ENCODE measurements at regions not wholly inside any gene's neighbourhood (a gene's known extent, or its start where the extent isn't known, plus 50 kb on each side); places are given as distances from the start of the nearest gene placed in this dataset.
A peak's percentile ranks its signal among the peaks of the same experiment; 100 is the strongest.
"Not testable (repeated sequence)": the region's sequence is repeated elsewhere in the genome, so short reads cannot be mapped to it uniquely, and the experiment has no call there.

DNA sequence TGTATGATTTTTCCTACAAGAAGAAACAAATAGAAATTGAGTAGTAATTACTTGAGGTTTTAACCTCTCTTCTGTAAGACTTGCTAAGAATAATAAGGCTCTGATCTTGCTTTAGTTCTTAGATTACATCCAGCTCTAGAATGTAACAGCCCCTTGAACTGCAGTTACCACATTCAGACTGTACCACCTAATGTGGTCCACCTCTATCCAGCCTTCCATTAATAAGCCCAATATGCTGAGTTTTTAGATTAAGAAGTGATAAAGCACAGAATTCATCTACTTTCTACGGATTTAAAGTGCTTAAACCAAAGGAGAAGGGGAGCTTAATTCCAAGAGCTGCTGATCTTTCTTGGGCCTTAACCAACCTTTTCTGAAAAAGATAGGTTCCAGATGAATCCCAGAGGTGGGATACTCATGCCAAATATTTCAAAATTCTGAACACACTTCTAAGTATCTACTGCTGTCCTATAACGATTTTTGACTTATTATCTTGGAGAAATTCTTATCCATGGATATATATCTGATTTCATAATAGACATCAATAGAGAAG lies 131.5 kb downstream of the ZNF608 start:
- no peak for DNase-seq

DNA sequence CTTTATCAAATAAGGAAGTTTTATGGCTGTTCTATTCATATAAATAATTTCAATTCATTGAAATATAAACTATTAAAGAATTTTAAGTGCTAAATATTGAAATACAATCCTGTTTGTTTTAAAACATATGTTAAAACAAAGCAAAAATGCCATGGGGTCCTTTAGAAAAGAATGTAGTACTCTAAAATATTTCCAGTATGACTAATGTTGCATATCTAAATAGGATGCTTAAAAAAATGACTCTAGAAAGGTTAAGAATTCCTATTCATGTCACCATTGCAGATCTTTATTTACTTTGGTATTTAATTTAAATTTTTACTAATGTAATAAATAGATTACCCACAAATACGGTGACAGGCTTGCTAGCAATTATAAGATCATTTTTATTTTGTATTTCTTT lies 132.3 kb downstream of the ZNF608 start:
- no peak for DNase-seq

DNA sequence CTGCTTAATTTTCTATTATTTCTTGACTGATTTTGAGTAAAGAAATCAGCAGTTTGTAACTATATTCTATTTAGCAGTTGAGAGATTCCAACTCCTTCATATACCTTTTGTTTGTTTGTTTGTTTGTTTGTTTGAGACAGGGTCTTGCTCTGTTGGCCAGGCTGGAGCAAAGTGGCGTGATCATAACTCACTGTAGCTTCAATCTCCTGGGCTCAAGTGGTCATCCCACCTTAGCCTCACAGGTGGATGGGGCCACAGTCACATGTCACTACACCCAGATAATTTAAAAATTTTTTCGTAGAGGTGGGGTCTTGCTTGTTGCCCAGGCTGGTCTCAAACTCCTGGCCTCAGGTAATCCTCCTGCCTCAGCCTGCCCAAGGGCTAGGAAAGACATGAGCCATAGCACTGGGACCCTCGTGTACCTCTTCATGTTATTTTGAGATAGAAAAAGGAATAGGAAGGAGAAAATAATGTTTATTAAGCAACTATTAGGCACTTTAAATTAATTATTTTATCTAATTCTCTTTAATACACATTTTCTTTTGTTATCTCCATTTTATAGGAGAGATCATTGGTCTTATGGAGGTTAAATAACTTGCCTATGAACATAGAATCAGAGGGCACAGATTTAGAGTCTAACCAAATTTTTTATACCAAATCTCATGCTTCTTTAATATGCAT lies 133.0 kb downstream of the ZNF608 start:
- no peak for DNase-seq

DNA sequence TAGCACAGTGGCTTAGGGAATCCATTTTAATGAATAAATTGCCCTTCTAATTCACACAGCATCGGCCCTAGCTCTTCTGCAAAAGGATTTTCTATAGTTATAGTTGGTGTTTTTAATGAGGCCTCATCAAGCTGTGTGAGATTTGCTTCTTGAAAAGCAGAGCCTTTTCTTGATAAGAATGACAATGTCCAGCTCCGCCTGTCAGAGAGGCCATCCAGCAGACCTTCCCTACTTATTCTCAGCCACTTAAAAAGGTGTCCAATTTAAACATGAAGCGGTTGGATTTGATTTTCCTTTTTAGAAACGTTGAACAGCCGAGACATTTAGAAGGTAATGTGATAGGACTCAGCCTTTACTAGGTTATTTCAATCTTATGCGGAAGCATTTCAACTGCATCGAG lies 134.4 kb downstream of the ZNF608 start:
- DNase-seq: no peak

DNA sequence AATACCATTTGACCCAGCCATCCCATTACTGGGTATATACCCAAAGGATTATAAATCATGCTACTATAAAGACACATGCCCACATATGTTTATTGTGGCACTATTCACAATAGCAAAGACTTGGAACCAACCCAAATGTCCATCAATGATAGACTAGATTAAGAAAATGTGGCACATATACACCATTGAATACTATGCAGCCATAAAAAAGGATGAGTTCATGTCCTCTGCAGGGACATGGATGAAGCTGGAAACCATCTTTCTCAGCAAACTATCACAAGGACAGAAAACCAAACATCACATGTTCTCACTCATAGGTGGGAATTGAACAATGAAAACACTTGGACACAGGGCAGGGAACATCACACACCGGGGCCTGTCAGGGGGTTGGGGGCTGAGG lies 135.2 kb downstream of the ZNF608 start:
- not testable (repeated sequence) for DNase-seq

DNA sequence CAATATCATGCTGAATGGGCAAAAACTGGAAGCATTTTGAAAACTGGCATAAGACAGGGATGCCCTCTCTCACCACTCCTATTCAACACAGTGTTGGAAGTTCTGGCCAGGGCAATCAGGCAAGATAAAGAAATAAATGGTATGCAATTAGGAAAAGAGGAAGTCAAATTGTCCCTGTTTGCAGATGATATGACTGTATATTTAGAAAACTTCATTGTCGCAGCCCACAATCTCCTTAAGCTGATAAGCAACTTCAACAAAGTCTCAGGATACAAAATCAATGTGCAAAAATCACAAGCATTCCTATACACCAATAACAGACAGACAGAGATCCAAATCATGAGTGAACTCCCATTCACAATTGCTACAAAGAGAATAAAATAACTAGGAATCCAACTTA lies 136.8 kb downstream of the ZNF608 start:
- DNase-seq: not testable (repeated sequence)

DNA sequence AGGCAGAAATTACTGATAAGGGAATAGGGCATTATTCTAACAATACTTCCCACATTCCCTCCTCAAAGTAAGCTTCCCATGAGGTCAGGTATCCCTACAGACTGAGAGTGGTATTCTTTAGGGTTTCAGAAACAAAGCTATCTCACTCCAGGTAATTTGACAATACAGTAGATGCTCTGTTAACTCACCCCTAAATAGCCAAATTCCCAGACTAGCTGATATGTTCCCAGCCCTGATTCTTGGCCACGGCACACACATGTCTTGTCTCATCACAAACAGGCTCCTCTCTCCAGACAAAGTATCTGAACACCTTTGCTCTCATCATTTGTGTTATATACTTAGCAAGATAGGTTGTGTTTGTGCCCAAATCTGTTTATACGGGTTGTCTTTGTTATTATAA lies 139.9 kb downstream of the ZNF608 start:
- no peak for DNase-seq

DNA sequence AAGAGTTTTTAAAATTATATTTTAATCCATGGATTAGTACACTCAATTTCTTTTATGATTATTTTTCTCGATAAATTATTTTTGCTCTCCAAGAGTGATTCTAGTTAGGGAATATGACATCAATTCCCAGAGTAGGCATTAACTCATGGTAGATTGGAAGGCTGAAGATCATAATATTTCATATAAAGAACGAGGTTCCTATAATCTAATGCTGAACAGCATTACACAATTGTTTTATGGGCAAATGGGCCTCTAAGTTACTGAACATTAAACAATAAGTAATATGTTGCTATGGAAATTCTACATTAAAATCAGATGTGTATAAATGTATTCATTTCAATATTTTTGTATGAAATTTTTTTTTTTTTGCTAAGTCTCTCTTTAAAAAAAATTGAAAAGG lies 140.3 kb downstream of the ZNF608 start:
- no peak for DNase-seq

DNA sequence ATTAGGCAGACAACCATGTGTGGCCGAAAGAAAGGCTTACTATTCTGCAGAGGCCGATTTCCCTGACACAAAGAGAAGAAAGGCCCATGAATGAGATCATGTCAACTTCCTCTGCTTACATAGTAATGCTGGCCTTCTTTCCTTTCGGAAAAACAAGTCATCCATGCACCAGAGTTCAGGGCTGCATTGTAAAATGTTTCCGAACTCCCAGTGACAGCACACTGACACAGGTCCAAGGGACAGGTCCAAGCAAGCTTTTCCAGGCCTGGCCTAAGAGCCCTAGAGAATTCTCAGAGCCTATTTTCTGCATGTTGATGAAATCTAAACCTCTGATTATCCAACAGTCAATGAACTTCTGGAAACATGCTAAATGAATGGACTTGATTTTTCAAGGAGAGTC lies 140.9 kb downstream of the ZNF608 start:
- DNase-seq: no peak

DNA sequence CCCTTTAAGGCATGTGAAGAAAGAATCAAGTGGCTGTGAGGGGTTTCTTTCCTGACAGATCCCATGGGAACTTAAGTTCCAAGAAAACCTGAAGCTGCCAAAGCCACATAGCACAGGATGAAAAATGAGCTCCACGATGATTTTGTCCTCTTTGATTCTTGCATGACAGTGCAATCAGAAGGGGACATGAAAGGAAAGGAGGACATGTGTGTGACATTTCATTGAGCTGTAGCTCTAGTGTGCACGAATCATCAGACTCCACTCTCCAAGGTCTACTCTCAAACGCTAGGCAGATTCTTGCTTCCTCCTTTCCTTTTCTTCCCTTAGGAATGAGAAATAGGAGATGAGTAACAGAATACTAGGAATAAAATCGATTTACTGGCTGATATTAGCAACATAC lies 142.0 kb downstream of the ZNF608 start:
- no peak for DNase-seq

DNA sequence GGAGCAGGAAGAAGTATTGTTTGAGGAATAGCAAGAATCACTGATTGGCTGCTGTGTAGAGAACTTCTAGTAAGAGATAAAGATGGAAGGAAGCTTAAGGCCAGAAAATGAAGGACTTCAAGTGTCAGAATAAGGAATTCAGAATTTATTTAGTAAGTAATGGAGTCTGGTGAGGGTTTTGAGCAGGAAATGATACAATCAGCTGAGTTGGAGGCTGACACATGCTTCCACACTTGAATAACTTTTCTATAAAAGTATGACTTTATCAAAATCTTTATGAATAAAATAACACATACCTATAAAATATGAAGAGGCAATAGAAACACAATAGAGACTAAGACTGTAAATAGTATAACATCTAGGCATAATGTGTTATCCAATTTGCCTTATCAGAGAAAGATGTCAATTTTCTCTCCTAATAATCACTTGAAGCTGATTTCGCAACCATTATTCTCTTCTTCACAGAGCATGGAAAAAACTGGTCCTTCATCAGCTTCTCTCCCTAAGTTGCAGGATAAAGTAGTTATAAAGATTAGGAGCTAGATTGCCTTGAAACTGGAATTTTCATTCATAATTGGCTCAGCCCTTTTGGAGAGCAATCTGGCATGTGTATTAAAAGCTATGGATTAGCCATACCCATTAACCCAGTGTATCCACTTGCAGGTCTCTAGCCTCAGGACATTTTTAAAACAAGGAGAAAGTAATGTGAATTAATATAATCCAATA lies 143.4 kb downstream of the ZNF608 start:
- no peak for DNase-seq

DNA sequence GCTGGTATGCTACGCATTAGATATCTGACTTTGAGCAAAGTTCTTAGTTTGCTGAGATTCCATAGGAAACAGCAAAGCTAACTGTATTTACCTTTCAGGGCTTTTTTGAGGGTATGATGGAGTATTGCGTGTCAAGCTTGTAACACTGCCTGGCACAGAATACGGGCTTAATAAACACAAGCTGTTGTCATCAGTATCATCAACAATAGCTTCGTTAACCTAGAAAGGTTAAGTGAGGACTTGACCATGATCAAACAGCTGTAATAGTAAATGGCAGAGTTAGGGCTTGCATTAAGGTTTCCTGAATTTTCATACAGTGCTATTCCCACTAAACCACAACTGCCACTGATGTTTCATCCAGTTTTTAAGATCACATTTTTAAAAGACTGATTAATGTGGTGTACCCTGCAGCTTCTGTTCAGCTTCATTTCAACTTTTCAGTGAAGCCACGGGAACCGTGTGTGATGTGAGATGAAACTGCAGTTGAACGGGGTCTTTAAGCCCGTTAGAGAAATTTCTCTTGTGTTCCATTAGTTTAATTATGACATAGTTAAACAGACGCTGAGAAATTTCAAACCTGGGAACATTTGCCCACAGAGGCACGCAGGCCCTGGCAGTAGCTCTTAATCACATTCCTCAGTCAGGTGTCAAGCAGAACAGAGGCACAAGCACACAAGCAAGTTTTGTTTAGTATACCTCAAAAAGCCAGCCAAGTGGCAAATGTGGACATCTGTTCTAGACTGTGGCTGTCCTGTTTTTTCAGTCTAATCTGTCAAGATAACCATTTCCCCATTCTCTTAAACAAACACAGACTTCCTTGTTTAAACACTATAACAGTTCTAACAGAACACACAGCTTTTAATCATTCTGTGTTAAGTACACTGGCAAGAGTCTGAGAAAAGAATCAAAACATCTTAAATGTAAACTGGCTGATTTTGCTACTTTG lies 147.1 kb downstream of the ZNF608 start:
- DNase-seq: peak in 1 of 2 donors; percentile 6

DNA sequence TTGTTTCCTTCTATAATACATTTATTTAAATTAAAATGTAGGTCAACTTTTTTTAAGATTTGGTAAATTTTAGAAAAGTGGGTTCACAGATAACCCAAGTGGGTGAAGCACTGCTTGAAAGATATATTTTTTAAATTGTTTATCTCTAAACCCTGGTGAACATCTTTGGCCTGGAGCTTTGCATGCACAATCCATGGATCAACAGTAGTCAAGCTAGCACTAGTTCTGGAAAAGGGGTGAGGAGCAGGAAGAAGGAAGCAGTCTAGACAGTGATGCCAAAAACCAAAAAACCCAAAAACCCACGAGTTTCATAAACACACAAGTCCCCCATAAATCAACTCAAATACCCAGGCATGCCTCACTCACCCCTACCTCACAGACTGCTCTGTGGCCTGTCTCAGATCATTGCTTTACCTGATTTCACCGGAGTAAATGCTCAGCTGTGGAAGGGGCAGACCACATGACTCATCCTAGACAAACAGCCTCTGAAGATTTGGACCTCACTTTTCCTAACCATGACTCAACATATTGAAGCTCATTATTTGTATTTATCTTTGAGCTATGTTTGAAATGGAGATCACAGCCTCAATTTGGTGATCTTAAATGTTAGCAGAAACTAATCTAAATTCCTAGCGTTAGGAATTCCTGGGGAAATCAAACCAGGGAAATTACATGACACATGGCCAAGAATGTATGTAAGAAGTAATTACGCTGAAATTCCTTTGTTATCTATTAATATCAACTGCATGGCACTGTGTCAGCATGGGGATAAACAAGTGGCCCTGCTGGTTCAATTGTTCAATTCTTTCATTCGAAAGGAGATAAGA lies 149.6 kb downstream of the ZNF608 start:
- DNase-seq: no peak

DNA sequence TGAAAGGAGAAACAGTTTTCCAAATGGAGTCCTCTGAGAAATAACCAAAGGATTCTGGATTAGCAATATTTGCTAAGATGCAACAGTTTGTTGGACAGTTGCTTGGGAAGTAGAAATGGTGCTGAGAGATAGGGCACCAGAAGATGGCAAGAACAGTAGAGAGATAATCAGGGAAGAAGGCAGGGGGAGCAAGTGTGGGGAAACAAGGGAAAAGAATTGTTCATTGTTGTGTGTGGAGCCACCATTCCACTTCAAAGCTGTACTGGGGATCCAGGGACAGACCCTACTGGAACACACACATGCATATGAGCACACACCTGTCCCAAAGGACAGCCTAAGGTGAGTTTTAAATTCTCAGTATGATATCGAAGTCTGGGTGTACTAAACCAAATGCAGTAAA lies 152.5 kb downstream of the ZNF608 start:
- no peak for DNase-seq

DNA sequence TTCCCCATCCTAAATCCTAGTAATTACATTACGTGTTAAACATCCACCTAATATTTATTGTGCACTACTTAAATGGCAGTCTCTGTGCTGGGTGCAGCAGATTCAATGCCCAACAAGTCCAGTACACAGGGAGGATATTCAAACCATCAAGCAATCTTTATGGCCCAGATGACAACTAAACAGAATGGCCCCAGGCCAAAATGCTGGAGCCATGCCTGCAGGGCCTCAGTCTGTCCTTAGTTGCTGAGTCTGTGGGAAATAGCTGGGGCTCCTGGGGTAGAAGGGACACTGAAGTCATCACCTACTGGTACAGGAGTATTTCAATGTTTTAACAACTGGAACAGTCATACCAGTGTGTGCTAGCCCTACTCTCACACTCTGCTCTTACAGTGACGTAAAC lies 153.5 kb downstream of the ZNF608 start:
- no peak for DNase-seq

DNA sequence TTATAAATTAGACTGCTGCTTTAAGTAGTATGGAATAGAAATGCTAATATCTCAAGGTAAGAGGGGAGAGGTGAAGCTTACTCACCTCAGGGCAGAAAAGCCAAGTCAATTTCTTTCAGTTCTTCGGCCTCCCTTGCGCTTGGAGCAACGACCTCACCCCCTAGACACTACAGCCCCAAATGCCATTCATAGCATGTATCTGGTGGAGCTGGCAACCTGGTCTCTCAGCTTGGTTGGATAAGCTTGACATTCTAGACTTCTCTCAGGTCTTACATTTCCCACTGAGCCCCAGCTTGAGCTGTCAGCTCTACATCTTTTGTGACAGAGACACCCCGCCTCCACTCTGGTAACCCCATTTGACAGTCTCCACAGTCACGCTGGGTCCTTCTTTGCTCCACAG lies 154.9 kb downstream of the ZNF608 start:
- DNase-seq: no peak

DNA sequence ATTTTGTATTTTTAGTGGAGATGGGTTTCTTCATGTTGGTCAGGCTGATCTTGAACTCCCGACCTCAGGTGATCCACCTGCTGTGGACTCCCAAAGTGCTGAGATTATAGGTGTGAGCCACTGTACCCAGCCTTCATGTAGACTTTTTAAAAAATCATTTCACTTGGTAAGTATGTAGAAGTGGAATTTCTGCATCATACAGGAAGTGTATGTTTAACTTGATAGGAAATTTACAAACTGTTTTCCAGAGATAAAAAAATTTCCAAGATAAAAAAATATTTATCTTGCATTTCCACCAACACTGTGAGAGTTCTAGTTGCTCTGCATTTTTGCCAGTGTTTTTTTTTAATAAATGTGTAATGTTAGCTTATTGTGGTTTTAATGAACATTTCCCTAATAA lies 155.8 kb downstream of the ZNF608 start:
- no peak for DNase-seq

DNA sequence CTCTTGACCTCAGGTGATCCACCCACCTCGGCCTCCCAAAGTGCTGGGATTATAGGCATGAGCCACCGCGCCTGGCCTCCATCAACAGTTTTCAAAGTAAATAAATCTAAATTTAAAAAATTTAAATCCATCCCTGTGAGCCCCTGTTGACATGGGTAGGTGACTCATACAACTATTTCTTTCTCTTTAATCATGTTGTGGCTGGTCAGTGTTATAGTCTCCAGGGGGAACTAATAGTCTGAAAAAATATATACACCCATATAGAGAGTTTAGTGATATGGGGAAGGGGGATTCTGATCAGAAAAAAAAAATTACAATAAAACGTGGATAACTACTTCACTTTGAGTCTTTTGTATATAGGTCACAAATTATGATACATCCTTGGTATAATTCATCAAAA lies 159.2 kb downstream of the ZNF608 start:
- no peak for DNase-seq

DNA sequence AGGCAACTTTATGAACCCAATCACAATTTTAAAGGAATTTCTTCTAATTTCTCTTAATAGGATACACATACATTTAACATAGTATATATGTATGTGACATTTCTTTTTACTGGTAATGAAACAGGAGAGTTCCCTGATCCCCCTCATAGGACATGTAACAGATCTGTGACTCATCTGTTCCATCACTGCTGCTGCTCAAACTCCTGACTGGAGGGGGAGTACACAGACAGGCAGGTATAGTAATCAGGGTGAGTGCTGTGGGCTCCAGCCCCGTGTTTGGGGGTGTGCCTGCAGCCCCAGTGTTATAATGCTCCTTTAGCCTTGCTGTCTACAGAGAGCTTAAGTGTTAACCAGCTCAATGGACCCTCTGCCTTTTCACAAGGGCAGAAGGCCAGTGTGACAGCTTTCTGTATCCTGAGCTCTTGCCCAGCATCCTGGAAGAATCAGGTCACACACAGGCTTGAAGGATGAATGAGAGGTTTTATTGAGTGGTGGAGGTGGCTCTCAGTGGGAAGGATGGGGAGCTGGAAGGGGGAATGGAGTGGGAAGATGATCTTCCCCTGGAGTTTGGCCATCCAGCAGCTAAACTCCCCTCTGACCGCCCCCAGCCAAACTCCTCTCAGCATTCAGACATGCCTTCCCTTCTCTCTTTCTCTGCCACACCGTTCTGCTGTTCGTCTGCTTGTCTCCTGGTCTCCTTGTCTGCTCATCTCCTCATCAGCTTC lies 161.3 kb downstream of the ZNF608 start:
- no peak for DNase-seq

DNA sequence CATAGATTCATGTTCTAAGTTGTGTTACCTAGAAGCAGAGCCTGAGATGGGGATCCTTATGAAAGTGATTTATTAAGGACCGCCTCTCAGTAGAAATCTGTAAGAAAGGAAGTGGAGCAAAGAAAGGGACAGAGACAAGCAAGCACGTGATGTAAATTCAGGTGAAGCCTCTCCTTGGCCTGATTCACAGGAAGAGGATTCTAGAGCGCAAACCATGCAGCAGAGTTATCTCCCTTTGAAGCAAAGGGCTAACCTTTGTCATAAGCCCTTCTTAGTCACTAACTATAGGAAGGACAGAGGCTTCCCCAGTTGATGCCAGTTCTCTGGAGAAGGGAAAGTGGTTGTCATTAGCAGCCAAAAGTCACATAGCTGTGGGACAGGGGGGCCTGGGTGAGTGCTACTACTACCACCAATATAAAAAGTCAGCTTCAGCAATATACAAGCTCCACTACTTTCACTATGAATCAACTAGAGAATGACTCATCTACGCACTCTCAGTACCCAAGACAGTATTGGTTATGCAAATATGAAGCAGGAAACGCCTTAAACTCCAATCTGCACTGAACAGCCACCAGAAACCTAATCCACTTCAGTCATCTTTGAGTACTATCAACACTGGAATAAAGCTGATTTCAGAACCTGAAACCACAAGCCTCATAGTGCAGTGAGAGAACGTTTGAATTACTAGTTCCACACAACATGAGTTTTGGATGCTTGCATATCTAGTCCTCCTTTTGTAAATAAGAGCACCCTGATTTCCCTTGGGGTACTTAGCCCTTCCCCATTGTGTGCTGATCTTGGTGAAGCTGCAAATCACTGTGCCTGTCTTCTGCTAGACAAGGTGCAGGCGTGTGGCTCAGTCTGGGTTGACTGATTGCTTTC lies 162.7 kb downstream of the ZNF608 start:
- DNase-seq: peak; percentile 3 to 27

DNA sequence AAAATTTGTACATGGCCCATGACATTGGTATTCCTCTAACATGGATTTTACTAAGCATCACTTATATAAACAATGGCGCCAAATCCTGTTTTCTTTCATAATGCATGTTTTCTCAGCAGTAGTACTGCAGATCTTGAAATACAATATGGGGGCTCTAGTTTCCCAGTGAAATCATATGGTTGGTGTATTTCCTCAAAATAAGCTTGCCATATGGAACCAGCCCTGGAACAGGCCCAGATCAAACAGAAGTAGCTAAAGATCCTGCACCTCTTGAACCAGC lies 163.9 kb downstream of the ZNF608 start:
- DNase-seq: no peak
